Peyer's patch (tissue), 4 donors: ENCODE measurements at regions not wholly inside any gene's neighbourhood (a gene's known extent, or its start where the extent isn't known, plus 50 kb on each side); places are given as distances from the start of the nearest gene placed in this dataset.

Source experiments
- DNase-seq, 3 donors: peaks; one replicate each; pipeline ENCODE4 v3.0.0-alpha.2; 2017 to 2019
- H3K27ac ChIP-seq, 4 donors: fragments of 200-600 bp; sonication (generic); one replicate each; pipeline ENCODE4 v1.5.1; 2016 to 2019
- H3K27me3 ChIP-seq, 2 donors: fragments of 200-600 bp; sonication (generic); one replicate each; pipeline ENCODE4 v1.5.1; 2019
- H3K36me3 ChIP-seq, 3 donors: fragments of 200-600 bp; sonication (generic); one replicate each; pipeline ENCODE4 v1.5.1; 2016 to 2019
- H3K4me1 ChIP-seq, 4 donors: fragments of 200-600 bp; sonication (generic); one replicate each; pipeline ENCODE4 v1.5.1; 2016 to 2019
- H3K4me3 ChIP-seq, 4 donors: fragments of 200-600 bp; sonication (generic); 1 replicate in 3 of 4; 2 replicates in 1 of 4; pipeline ENCODE4 v1.5.1; 2016 to 2019; ENCODE audit warnings: mild to moderate bottlenecking in 1 of 4
- H3K9me3 ChIP-seq, 4 donors: fragments of 200-600 bp; sonication (generic); one replicate each; pipeline ENCODE4 v1.5.1; 2016 to 2019; ENCODE audit warnings: mild to moderate bottlenecking in 1 of 4
- POLR2A ChIP-seq, 2 donors: fragments of 450-650 bp; IDR thresholded peaks; one replicate each; pipeline ENCODE4 v1.5.1; 2017; ENCODE audit warnings: antibody characterized with exemption in 2 of 2, mild to moderate bottlenecking in 2 of 2, moderate library complexity in 2 of 2
- TF ChIP-seq, protein P1 (sequence below), 6 experiments: fragments of 450-650 bp in 4 of 6; fragments of 200-600 bp in 2 of 6; sonication (generic) in 1 of 6; IDR thresholded peaks; one replicate each; pipeline ENCODE4 v1.5.1; 2017 to 2019; ENCODE audit warnings: antibody characterized with exemption in 6 of 6, mild to moderate bottlenecking in 3 of 6, moderate library complexity in 1 of 6

DNA sequence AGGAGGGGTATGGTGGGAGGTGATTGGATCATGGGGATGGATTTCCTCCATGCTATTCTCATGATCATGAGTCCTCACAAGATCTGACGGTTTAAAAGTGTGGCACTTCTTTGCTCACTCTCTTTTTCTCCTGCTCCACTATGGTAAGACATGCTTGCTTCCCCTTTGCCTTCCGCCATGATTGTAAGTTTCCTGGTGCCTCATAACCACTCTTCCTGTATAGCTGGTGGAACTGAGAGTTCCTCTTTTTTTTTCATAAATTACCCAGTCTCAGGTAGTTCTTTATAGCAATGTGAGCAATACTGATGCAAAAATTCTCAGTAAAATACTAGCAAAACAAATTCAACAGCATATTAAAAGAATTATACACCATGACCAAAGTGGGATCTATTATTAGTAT, 728.5 kb upstream of the SLC8A1 start:
- no peak for DNase-seq
- H3K27ac ChIP-seq = no peak overlapping the region
- no peak overlapping the region for H3K4me3 ChIP-seq
- H3K9me3 ChIP-seq = no peaks in the 10 kb centered on the region
- no peaks in the 10 kb centered on the region for H3K4me1 ChIP-seq
- TF ChIP-seq POLR2A (IDR thresholded peaks at IDR 0.05) = no peak
- TF ChIP-seq, protein P1, sequence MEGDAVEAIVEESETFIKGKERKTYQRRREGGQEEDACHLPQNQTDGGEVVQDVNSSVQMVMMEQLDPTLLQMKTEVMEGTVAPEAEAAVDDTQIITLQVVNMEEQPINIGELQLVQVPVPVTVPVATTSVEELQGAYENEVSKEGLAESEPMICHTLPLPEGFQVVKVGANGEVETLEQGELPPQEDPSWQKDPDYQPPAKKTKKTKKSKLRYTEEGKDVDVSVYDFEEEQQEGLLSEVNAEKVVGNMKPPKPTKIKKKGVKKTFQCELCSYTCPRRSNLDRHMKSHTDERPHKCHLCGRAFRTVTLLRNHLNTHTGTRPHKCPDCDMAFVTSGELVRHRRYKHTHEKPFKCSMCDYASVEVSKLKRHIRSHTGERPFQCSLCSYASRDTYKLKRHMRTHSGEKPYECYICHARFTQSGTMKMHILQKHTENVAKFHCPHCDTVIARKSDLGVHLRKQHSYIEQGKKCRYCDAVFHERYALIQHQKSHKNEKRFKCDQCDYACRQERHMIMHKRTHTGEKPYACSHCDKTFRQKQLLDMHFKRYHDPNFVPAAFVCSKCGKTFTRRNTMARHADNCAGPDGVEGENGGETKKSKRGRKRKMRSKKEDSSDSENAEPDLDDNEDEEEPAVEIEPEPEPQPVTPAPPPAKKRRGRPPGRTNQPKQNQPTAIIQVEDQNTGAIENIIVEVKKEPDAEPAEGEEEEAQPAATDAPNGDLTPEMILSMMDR (IDR thresholded peaks at IDR 0.05) = no peak
- no peaks in the 10 kb centered on the region for H3K27me3 ChIP-seq
- H3K36me3 ChIP-seq = no peaks in the 10 kb centered on the region

DNA sequence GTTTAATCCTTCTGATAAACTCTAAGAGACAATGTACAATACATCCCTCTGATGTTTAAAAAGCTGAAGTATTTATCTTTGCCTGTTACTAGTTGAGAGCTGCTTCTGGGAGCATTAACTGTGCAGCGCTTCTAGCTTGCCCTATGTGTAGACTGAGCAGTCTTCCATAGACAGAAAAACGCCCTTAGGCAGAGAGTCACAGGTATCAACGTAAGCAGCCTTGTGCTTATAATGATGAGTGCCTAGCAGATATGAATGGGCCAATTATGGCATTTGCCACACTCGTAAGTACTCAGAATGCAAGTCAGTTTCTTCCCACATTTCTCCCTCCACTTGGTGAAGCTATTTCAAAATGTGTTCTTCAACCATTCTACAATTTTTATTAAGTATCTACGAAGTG, 731.1 kb upstream of the SLC8A1 start:
- no peak for DNase-seq
- H3K4me3 ChIP-seq = no peak overlapping the region
- H3K27me3 ChIP-seq = no peaks in the 10 kb centered on the region
- H3K9me3 ChIP-seq = no peaks in the 10 kb centered on the region
- TF ChIP-seq, protein P1 (IDR thresholded peaks at IDR 0.05) = no peak
- TF ChIP-seq POLR2A (IDR thresholded peaks at IDR 0.05) = no peak
- H3K4me1 ChIP-seq = no peaks in the 10 kb centered on the region
- H3K27ac ChIP-seq = no peak overlapping the region
- no peaks in the 10 kb centered on the region for H3K36me3 ChIP-seq

DNA sequence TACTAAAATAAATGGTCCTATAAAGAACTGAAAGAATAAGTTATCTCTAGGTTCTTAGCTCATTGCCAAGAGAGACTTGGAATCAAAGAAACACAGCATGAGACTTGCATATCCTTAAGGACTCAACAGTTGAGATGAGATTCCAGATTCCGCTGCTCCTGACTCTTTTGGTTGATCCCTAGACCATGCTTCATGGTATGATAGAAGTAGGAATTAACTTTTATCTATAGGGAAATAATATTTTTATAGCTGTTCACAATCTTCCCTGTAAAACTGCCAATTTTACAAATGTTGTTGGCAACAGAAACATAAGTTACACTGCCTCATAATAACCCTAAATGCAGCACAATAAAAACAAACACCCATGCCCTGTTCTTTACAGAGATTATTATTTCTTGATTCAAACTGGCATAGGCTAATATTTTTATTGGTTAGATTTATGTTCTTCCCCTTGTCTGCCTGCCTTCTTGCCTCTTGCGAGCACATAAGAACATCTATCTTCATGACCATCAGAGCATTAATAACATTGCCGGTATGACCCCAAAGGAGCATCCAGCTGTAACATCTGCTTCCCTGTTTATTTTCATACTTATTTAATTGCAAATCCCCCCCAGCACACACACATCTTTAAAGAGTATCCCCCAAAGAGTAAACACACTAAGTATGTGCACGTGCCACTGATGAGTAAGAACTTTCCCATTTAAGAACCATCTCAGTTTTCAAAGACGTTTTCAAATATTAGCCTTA, 735.7 kb upstream of the SLC8A1 start:
- Histone ChIP-seq H3K9me3 (no peaks in the 10 kb centered on the region), H3K27me3 (no peaks in the 10 kb centered on the region), H3K4me1 (no peaks in the 10 kb centered on the region), H3K4me3 (no peak overlapping the region), H3K36me3 (no peaks in the 10 kb centered on the region), H3K27ac (no peak overlapping the region)
- DNase-seq = no peak
- TF ChIP-seq POLR2A (IDR thresholded peaks at IDR 0.05) = no peak
- TF ChIP-seq, protein P1 (IDR thresholded peaks at IDR 0.05) = no peak

DNA sequence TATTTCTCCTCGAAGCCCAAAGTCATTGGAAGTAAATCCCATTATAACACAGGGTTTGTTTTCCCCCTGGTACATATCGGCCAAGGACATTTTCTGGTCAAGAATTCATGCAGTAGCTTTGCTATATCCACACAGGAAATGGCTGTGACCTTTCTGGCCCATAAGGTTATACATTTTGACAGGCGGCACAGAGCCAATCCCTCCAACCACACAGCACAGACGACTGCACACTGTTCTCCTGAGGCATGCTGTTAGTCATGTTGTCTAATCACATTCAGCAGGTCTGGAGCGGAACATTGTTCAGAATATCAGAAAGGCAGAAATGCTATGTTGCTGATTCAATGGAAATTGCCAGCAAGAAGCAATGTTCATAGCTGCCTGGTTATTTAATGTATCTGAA, 742.3 kb upstream of the SLC8A1 start:
- DNase-seq = no peak
- no peak overlapping the region for H3K4me3 ChIP-seq
- H3K27ac ChIP-seq = no peak overlapping the region
- H3K27me3 ChIP-seq = no peaks in the 10 kb centered on the region
- no peaks in the 10 kb centered on the region for H3K36me3 ChIP-seq
- H3K9me3 ChIP-seq = no peaks in the 10 kb centered on the region
- TF ChIP-seq, protein P1 (IDR thresholded peaks at IDR 0.05) = no peak
- TF ChIP-seq POLR2A (IDR thresholded peaks at IDR 0.05) = no peak
- no peaks in the 10 kb centered on the region for H3K4me1 ChIP-seq

DNA sequence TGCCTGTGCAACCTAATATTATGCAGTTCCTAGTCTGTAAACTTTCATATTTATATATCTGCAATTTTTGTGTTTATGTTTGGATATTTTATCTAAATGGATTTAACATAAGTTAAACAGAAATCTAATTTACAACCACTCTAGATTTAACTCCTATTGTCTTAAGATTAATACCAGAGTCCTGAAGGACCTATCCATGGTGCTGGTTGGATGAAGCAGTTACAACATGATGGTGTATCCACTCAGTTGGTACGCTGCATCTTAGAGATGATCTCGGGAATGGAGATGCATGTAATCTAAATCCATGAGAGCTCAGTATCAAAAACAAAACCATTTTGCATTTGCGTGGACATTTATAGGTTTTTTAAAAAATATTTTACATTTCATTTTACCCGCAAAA, 745.9 kb upstream of the SLC8A1 start:
- no peak overlapping the region for H3K27ac ChIP-seq
- no peaks in the 10 kb centered on the region for H3K9me3 ChIP-seq

More for the DNA sequence above, 745.9 kb upstream of the SLC8A1 start:
- no peak for TF ChIP-seq POLR2A (IDR thresholded peaks at IDR 0.05)
- TF ChIP-seq, protein P1 (IDR thresholded peaks at IDR 0.05) = no peak
- Histone ChIP-seq H3K4me3 (no peak overlapping the region), H3K36me3 (no peaks in the 10 kb centered on the region), H3K4me1 (no peaks in the 10 kb centered on the region), H3K27me3 (no peaks in the 10 kb centered on the region)
- no peak for DNase-seq
